Stimulated activated CD4-positive, alpha-beta T cell treated with anti-CD3 and anti-CD28 coated beads, Interleukin-1b, Interleukin-23, amount 100 ng/mL, for 4 hours (primary cell): ENCODE measurements at regions not wholly inside any gene's neighbourhood (a gene's known extent, or its start where the extent isn't known, plus 50 kb on each side); places are given as distances from the start of the nearest gene placed in this dataset.

Source experiments
- DNase-seq, 2 donors: peaks; one replicate each; pipeline ENCODE4 v3.0.0-alpha.2; 2020; ENCODE audit warnings: low read depth in 2 of 2

- no peak for DNase-seq
Observed at GRCh38 chr12:38977132-38977531, 71.7 kb upstream of the CPNE8 start.

GRCh38 chr12:38969706-38970105 lies 64.3 kb upstream of the CPNE8 start:
- no peak for DNase-seq

- DNase-seq: no peak
Observed at GRCh38 chr12:38961683-38962082, 56.3 kb upstream of the CPNE8 start.

- DNase-seq: no peak
Observed at GRCh38 chr12:38961012-38961411, 55.6 kb upstream of the CPNE8 start.

- DNase-seq: no peak
Observed at GRCh38 chr12:38956337-38956736, 50.9 kb upstream of the CPNE8 start.
